MCF 10A (cell line): ENCODE measurements at regions not wholly inside any gene's neighbourhood (a gene's known extent, or its start where the extent isn't known, plus 50 kb on each side); places are given as distances from the start of the nearest gene placed in this dataset.

ENCODE experiments used
- BruUV-seq: library from RNA; stranded (reverse); fragments of 400-500 nt; replicated peaks from 2 replicates; lab custom pipeline; 2021; lab: Mats Ljungman, UMichigan
- CTCF ChIA-PET: fragments of 300-600 bp; sonication (Branson Sonifier 250); formaldehyde crosslinking; extraction: SDS; loops from one replicate; lab custom pipeline; 2021; ENCODE audit warnings: antibody characterized with exemption, inconsistent platforms; lab: Yijun Ruan, JAX
- POLR2A ChIA-PET: fragments of 300-600, 350-650 bp; sonication (Branson Sonifier 250); formaldehyde crosslinking; extraction: SDS; loops from one replicate; lab custom pipeline; 2020; ENCODE audit warnings: antibody characterized with exemption, inconsistent platforms; lab: Yijun Ruan, JAX
- DNase-seq: peaks from one replicate; pipeline ENCODE4 v3.0.0-alpha.2; 2018; ENCODE audit not compliant: unreplicated experiment
- H3K27ac Mint-ChIP-seq: one replicate; pipeline ENCODE4 v1.8.0; 2022; ENCODE audit warnings: mild to moderate bottlenecking, low read depth, mixed read lengths; ENCODE audit not compliant: unreplicated experiment
- H3K27me3 Mint-ChIP-seq: one replicate; pipeline ENCODE4 v1.8.0; 2022; ENCODE audit warnings: mixed read lengths; ENCODE audit not compliant: insufficient read depth, unreplicated experiment
- H3K36me3 Mint-ChIP-seq: one replicate; pipeline ENCODE4 v1.8.0; 2022; ENCODE audit warnings: mild to moderate bottlenecking, moderate library complexity, mixed read lengths; ENCODE audit not compliant: insufficient read depth, unreplicated experiment
- H3K4me1 Mint-ChIP-seq: one replicate; pipeline ENCODE4 v1.8.0; 2022; ENCODE audit warnings: mixed read lengths; ENCODE audit not compliant: insufficient read depth, unreplicated experiment
- H3K4me3 Mint-ChIP-seq: one replicate; pipeline ENCODE4 v1.8.0; 2022; ENCODE audit warnings: mild to moderate bottlenecking, moderate library complexity, mixed read lengths; ENCODE audit not compliant: unreplicated experiment
- H3K9me3 Mint-ChIP-seq: one replicate; pipeline ENCODE4 v1.8.0; 2022; ENCODE audit warnings: mixed read lengths; ENCODE audit not compliant: unreplicated experiment
- intact Hi-C: fragments of 100-400 bp; cut with micrococcal nuclease; formaldehyde crosslinking; loops from 2 replicates; pipeline ENCODE4 v1.14.1; 2022
- TF ChIP-seq, protein P1 (sequence below): fragments of 200-600 bp; IDR thresholded peaks from one replicate; pipeline ENCODE4 v1.8.0; 2022; ENCODE audit warnings: antibody characterized with exemption, mild to moderate bottlenecking; ENCODE audit not compliant: unreplicated experiment

DNA sequence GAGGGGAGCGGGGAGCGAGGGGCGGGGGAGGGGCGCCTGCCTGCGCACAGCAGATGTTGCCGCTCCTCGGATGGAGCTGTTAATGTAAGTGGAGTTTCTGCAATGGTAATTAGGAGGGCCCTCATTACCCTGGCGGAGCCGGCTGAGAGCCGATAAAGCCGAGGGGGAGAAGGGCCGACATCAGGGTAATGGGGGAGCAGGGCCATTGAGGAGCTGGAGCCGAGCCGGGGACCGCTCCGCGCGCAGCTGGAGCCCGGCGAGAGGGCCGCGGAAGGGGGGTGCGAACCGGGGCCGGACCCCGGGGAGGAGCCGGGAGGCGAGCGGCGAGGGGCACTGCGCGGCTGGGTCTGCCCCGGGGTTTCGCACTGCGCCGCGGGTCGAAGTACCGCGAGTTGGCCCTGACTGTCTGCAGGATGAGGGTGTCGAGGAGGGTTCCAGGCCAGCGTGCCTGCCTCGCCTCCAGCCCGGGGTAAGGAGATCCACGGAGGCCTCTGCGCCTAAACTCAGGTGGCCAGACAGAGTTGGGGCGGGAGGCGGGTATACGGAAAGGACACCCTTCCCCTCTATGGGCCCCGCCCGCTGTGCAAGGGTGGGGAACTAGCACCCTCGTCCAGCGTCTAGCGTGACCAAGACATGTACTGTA lies 55.0 kb upstream of the LBX1 start:
- H3K27me3 Mint-ChIP-seq = no peaks in the 10 kb centered on the region
- no peak overlapping the region for H3K27ac Mint-ChIP-seq
- TF ChIP-seq, protein P1, sequence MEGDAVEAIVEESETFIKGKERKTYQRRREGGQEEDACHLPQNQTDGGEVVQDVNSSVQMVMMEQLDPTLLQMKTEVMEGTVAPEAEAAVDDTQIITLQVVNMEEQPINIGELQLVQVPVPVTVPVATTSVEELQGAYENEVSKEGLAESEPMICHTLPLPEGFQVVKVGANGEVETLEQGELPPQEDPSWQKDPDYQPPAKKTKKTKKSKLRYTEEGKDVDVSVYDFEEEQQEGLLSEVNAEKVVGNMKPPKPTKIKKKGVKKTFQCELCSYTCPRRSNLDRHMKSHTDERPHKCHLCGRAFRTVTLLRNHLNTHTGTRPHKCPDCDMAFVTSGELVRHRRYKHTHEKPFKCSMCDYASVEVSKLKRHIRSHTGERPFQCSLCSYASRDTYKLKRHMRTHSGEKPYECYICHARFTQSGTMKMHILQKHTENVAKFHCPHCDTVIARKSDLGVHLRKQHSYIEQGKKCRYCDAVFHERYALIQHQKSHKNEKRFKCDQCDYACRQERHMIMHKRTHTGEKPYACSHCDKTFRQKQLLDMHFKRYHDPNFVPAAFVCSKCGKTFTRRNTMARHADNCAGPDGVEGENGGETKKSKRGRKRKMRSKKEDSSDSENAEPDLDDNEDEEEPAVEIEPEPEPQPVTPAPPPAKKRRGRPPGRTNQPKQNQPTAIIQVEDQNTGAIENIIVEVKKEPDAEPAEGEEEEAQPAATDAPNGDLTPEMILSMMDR = no peak
- intact Hi-C loops = no loop called here
- no peak for DNase-seq
- H3K9me3 Mint-ChIP-seq = no peaks in the 10 kb centered on the region
- ChIA-PET POLR2A (interaction anchor here (0.6 kb wide), 1 partner anchor 25 kb away, joined by 3 read pairs; no protein-coding TSS in a partner anchor), CTCF (interaction anchor here (0.8 to 1.2 kb wide), 3 partner anchors 12 to 284 kb away, joined by 3 to 4 read pairs (median 4); no protein-coding TSS in a partner anchor)
- H3K4me3 Mint-ChIP-seq = no peak overlapping the region
- H3K36me3 Mint-ChIP-seq = no peaks in the 10 kb centered on the region
- no TSS peak for BruUV-seq
- H3K4me1 Mint-ChIP-seq = no peaks in the 10 kb centered on the region

DNA sequence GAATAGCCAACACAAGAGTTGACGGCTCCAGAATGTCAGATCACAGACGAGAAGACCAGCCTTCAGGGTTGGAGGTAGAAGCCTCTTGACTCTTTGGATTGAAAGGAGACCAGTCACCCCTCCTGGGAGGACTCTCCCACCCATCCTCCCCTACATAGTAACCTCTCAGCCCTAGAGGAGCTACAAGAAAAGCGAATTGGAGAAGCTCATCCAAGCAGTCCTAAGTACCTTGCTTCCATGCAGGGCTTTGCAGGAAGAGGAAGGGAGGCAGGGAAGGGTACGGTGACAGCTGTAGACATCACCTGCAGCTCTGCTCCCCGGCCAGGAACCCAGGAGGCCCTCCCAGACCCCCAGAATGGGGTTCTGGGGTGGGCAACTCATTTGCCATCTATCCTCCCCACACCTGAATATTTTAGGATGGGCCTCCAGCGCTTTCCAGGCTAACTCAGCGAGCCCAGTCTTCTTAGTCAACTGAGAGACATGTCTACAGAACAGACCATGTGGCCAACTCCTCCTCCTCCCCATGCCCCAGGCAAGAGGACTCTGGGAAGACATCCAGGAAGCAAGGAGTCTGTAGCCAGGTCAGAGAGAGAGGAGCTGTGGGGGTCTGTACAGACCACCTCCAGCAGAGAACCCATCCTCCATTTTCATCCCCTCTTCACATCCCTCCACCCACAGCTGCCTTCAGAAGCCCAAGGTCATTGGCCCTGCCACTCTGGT lies 55.6 kb upstream of the LBX1 start:
- peaks cover 3% of the 10 kb centered on the region for H3K27me3 Mint-ChIP-seq
- no TSS peak for BruUV-seq
- H3K4me3 Mint-ChIP-seq = no peak overlapping the region
- POLR2A ChIA-PET = interaction anchor here (0.7 kb wide), 1 partner anchor 377 kb away, joined by 3 read pairs; no protein-coding TSS in a partner anchor
- no peaks in the 10 kb centered on the region for H3K9me3 Mint-ChIP-seq
- no peak for DNase-seq
- intact Hi-C loops = no loop called here
- CTCF ChIA-PET = interaction anchor here (0.6 to 1.2 kb wide), 5 partner anchors 13 to 283 kb away, joined by 3 to 4 read pairs (median 4); no protein-coding TSS in a partner anchor
- no peak overlapping the region for H3K27ac Mint-ChIP-seq
- H3K4me1 Mint-ChIP-seq = peaks cover 6% of the 10 kb centered on the region
- TF ChIP-seq, protein P1 = no peak
- no peaks in the 10 kb centered on the region for H3K36me3 Mint-ChIP-seq

DNA sequence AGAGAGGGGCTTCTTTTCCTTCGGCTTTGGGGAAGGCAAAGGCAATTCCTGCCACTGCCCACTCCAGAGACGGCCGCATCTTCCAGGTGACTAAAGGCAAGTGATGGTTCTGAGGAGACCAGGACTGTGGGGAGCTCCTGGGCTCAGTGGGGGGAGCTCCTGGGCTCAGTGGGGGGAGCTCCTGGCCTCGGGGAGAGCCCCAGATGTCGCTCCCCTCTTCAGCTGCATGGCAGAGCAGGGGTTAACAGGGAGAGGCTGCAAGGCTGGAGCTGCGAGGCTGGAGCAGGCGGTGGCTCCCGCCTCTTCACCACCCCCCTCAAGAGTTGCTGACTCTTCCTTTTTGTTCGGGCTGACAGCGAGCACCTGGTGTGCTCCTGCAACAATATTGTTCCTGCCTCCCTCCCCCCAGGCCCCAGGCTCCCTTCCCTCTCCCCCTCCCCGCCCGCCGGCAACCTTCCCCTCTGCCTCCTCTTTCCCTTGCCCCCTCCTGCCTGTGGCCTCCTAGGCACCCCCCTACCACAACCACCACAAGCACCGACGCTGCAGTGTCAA lies 56.3 kb upstream of the LBX1 start:
- H3K27ac Mint-ChIP-seq = no peak overlapping the region
- peaks cover 10% of the 10 kb centered on the region for H3K27me3 Mint-ChIP-seq
- ChIA-PET CTCF (interaction anchor here (0.6 to 1.1 kb wide), 4 partner anchors 12 to 71 kb away, joined by 3 to 5 read pairs (median 4); no protein-coding TSS in a partner anchor), POLR2A (interaction anchor here (0.7 kb wide), 1 partner anchor 376 kb away, joined by 3 read pairs; no protein-coding TSS in a partner anchor)
- DNase-seq = no peak
- no peaks in the 10 kb centered on the region for H3K36me3 Mint-ChIP-seq
- TF ChIP-seq, protein P1 = no peak
- intact Hi-C loops = no loop called here
- H3K4me3 Mint-ChIP-seq = no peak overlapping the region
- H3K9me3 Mint-ChIP-seq = no peaks in the 10 kb centered on the region
- H3K4me1 Mint-ChIP-seq = peaks cover 7% of the 10 kb centered on the region
- BruUV-seq = no TSS peak
